Adrenal gland (tissue), 9 donors: ENCODE measurements at regions not wholly inside any gene's neighbourhood (a gene's known extent, or its start where the extent isn't known, plus 50 kb on each side); places are given as distances from the start of the nearest gene placed in this dataset.

Experiments used
- DNase-seq, 7 donors: peaks; one replicate each; pipeline ENCODE4 v3.0.0-alpha.2; 2019 to 2020
- H3K27ac ChIP-seq, 5 donors: fragments of 200-600 bp; sonication (generic) in 4 of 5; 1 replicate in 3 of 5; 2 replicates in 2 of 5; pipeline versions ENCODE4 v1.5.1 to v1.8.0; 2016 to 2020; ENCODE audit warnings: mild to moderate bottlenecking in 1 of 5
- H3K27me3 ChIP-seq: fragments of 200-600 bp; 2 replicates; pipeline ENCODE4 v1.8.0; 2021
- H3K36me3 ChIP-seq, 2 donors: fragments of 200-600 bp; replicated peaks in 1 of 2; 1 replicate in 1 of 2; 2 replicates in 1 of 2; pipeline versions ENCODE4 v1.5.1 to v1.8.0; 2018 to 2022
- H3K4me1 ChIP-seq, 2 donors: fragments of 200-600 bp; replicated peaks in 1 of 2; 1 replicate in 1 of 2; 2 replicates in 1 of 2; pipeline versions ENCODE4 v1.5.1 to v1.8.0; 2018 to 2021
- H3K4me3 ChIP-seq, 4 donors: fragments of 200-600 bp; sonication (generic) in 3 of 4; one replicate each; pipeline ENCODE4 v1.5.1; 2016 to 2018
- H3K9me3 ChIP-seq, 3 donors: fragments of 200-600 bp; sonication (generic) in 1 of 3; replicated peaks in 1 of 3; 1 replicate in 2 of 3; 2 replicates in 1 of 3; pipeline versions ENCODE4 v1.5.1 to v1.8.0; 2016 to 2021
- POLR2A ChIP-seq, 2 donors: fragments of 450-650 bp; IDR thresholded peaks; one replicate each; pipeline ENCODE4 v1.6.1; 2017; ENCODE audit warnings: antibody characterized with exemption in 2 of 2, mild to moderate bottlenecking in 2 of 2, moderate library complexity in 1 of 2
- WGBS, 4 donors: extraction: QIAGEN DNeasy Blood & Tissue Kit in 2 of 4; methylation state at CpG; one replicate each; pipeline versions ENCODE4 v1.1.5 to v1.1.7; 2013 to 2017; 5-methylcytosine and 5-hydroxymethylcytosine counted together
- intact Hi-C, 2 donors: fragments of 100-400 bp; cut with DNase I; formaldehyde crosslinking; loops; one replicate each; pipeline versions ENCODE4 v1.14.1 to v1.15.0; 2022 to 2023
- TF ChIP-seq, protein P1 (sequence below), 6 experiments: fragments of 450-650 bp in 4 of 6; fragments of 200-600 bp in 2 of 6; sonication (generic) in 1 of 6; IDR thresholded peaks; 1 replicate in 5 of 6; 2 replicates in 1 of 6; pipeline versions ENCODE4 v1.5.1 to v1.8.0; 2016 to 2021; ENCODE audit warnings: antibody characterized with exemption in 6 of 6, mild to moderate bottlenecking in 2 of 6, moderate library complexity in 1 of 6
- donor health status: healthy with polysubstance abuse.
- donor health status: Bipolar disorder and iron deficiency.
- donor health status: DM: yes; HTN: yes; CAD: no.
- donor health status: DM: no; HTN: no; CAD: no.
- donor health status: DM: no; HTN: no; CAD: no.

DNA sequence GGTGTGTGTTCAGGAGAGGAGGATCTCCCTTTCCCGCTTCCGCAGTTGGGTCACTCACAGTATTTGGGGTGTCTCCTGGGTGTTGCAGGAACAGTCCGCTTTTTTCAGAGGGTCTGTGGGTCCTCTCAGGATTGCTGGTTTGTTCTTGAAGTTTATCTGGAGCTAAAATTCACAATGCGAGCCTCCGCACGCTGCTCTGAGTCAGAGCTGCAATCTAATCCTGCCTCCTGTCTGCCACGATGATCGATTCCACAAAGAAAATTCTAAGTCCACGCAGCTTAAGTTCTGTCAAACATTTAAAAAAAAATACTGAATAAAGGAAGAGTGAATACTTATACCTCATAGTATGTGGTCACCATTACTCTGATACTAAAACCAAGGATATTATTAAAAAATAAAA lies 76.5 kb downstream of the RAD51AP2 start:
- Histone ChIP-seq H3K36me3 (no peaks in the 10 kb centered on the region), H3K4me3 (no peak overlapping the region), H3K4me1 (no peaks in the 10 kb centered on the region), H3K27ac (no peak overlapping the region), H3K27me3 (no peaks in the 10 kb centered on the region), H3K9me3 (no peaks in the 10 kb centered on the region)
- intact Hi-C loops, result no loop called here
- no peak for TF ChIP-seq POLR2A (IDR thresholded peaks at IDR 0.05)
- 85 to 96% (median 87%) methylated on average over 7 to 9 of the region's 9 CpGs for WGBS, 4 donors
- DNase-seq, result no peak

DNA sequence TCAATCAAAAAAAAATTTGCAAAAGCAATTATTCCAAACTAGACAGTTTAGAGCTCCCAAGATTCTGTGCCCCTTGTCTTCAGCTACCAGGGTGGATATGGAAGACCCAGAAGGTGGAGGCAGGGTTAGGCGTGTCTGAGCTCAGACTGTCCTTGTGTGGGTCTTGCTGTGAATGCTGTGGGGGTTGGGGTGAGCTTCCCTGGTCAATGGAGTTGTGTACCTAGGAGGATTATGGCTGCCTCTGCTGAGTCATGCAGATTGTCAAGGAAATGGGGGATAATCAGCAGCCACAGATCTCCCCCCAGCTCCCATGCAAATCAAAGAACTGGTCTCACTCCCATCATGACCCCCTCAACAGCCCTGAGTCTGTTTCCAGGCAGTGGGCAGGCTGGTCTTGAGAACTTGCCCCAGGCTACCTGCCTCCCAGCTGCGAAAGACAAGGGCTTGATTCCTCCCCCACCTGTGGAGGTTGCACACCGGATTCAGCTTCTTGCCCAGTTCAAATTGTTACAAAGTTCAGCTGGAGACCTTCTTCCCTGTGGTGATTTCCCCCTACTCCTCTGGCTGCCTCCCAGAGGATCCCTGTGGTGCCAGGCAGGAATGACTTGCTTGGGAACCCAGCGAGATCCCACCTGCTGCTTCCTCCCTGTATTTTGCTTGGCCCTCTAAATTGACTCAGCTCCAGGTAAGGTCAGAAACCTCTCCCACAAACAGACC lies 77.0 kb downstream of the RAD51AP2 start:
- Histone ChIP-seq H3K27ac (no peak overlapping the region), H3K27me3 (no peaks in the 10 kb centered on the region), H3K36me3 (no peaks in the 10 kb centered on the region), H3K9me3 (no peaks in the 10 kb centered on the region), H3K4me1 (no peaks in the 10 kb centered on the region), H3K4me3 (no peak overlapping the region)
- WGBS, 4 donors, result 69 to 86% (median 85%) methylated on average over 3 to 4 of the region's 4 CpGs
- intact Hi-C loops, result no loop called here
- TF ChIP-seq, protein P1, sequence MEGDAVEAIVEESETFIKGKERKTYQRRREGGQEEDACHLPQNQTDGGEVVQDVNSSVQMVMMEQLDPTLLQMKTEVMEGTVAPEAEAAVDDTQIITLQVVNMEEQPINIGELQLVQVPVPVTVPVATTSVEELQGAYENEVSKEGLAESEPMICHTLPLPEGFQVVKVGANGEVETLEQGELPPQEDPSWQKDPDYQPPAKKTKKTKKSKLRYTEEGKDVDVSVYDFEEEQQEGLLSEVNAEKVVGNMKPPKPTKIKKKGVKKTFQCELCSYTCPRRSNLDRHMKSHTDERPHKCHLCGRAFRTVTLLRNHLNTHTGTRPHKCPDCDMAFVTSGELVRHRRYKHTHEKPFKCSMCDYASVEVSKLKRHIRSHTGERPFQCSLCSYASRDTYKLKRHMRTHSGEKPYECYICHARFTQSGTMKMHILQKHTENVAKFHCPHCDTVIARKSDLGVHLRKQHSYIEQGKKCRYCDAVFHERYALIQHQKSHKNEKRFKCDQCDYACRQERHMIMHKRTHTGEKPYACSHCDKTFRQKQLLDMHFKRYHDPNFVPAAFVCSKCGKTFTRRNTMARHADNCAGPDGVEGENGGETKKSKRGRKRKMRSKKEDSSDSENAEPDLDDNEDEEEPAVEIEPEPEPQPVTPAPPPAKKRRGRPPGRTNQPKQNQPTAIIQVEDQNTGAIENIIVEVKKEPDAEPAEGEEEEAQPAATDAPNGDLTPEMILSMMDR (IDR thresholded peaks at IDR 0.05), result no peak
- TF ChIP-seq POLR2A (IDR thresholded peaks at IDR 0.05), result no peak
- DNase-seq, result no peak

DNA sequence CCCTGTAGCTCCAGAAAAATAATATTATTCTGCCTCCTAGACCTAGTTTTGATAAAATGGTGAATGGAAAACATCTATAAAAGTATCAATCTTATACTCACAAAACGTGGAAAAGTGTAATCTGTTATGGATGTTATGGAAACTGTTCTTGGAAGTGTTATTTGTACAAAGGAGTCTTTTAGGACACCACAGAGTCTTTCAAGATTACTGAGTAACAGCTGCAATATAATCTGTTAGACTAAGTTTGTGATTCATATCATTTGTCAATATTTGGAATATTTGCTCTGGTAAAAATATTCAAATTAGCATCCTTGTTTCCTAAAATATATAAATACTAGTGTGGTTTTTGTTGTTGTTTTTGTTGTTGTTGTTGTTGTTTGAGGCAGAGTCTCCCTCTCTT lies 87.9 kb downstream of the RAD51AP2 start:
- 33 to 62% (median 39%) methylated on average over 1 of the region's 1 CpG for WGBS, 4 donors
- Histone ChIP-seq H3K27ac (no peak overlapping the region), H3K4me3 (no peak overlapping the region), H3K9me3 (no peaks in the 10 kb centered on the region), H3K4me1 (no peaks in the 10 kb centered on the region), H3K27me3 (no peaks in the 10 kb centered on the region), H3K36me3 (no peaks in the 10 kb centered on the region)
- intact Hi-C loops, result no loop called here
- no peak for DNase-seq
- TF ChIP-seq POLR2A (IDR thresholded peaks at IDR 0.05), result no peak
- TF ChIP-seq, protein P1 (IDR thresholded peaks at IDR 0.05), result no peak

DNA sequence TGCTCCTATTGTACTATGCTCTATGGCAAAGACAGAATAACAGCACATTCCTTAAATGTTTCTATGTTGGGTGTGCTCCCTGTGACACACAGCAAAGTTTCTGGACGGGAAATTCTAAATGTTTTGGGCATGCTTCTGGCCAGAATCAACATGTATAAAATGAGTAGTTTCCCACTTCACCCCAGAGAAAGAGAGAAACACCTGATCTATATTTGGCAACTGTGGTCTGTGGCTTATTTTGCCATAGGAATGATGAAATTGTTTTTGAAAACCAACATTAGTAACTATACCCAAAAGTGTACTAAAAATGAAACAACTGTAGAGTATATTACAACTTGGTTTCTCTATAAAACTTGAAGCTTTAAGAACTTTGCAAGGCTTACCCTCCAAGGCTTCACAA lies 89.1 kb downstream of the RAD51AP2 start:
- H3K27ac ChIP-seq, result no peak overlapping the region
- H3K4me3 ChIP-seq, result no peak overlapping the region
- H3K9me3 ChIP-seq, result no peaks in the 10 kb centered on the region
- no peak for DNase-seq
- no peaks in the 10 kb centered on the region for H3K27me3 ChIP-seq
- WGBS, 4 donors, result 31 to 50% (median 41%) methylated on average over 1 of the region's 1 CpG
- H3K36me3 ChIP-seq, result no peaks in the 10 kb centered on the region
- TF ChIP-seq, protein P1 (IDR thresholded peaks at IDR 0.05), result no peak
- no peak for TF ChIP-seq POLR2A (IDR thresholded peaks at IDR 0.05)
- intact Hi-C loops, result no loop called here
- H3K4me1 ChIP-seq, result no peaks in the 10 kb centered on the region

DNA sequence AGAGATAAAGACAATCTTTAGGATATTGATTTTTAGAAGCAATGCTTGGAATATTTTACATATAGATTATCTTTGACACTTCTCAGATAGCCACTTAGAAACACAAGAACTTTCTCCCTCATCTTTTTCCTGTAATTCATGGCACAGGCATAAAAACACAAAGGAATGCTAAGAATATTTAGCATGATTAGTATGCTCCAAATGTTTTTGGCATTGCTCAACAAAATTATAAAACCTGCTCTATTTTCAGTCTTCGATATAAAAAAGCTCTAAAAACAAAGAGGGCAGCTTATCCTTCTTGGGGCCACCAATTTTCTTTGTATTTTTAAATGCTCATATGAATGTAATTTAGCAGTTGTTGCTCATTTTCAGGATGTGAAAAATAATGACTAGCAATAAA lies 90.8 kb downstream of the RAD51AP2 start:
- DNase-seq, result no peak
- Histone ChIP-seq H3K36me3 (no peaks in the 10 kb centered on the region), H3K27me3 (no peaks in the 10 kb centered on the region), H3K4me3 (no peak overlapping the region), H3K4me1 (no peaks in the 10 kb centered on the region), H3K27ac (no peak overlapping the region), H3K9me3 (no peaks in the 10 kb centered on the region)
- intact Hi-C loops, result no loop called here
- 71 to 91% (median 82%) methylated on average over 1 of the region's 1 CpG for WGBS, 4 donors
- no peak for TF ChIP-seq POLR2A (IDR thresholded peaks at IDR 0.05)
- TF ChIP-seq, protein P1 (IDR thresholded peaks at IDR 0.05), result no peak
